Endothelial cell of umbilical vein (primary cell): ENCODE measurements at regions not wholly inside any gene's neighbourhood (a gene's known extent, or its start where the extent isn't known, plus 50 kb on each side); places are given as distances from the start of the nearest gene placed in this dataset.

Source experiments
- BruUV-seq: library from RNA; stranded (reverse); fragments of 400-500 nt; replicated peaks from 2 replicates; lab custom pipeline; 2021; lab: Mats Ljungman, UMichigan
- CTCF ChIA-PET: fragments of 300-600, 350-600 bp; sonication (Branson Sonifier 250); formaldehyde crosslinking; loops from one replicate; lab custom pipeline; 2021; ENCODE audit warnings: antibody characterized with exemption, inconsistent platforms; lab: Charles Lee
- POLR2A ChIA-PET: fragments of 300-600, 350-600 bp; sonication (Branson Sonifier 250); formaldehyde crosslinking; loops from one replicate; lab custom pipeline; 2021; ENCODE audit warnings: antibody characterized with exemption, inconsistent platforms; lab: Charles Lee
- DNase-seq: peaks from one replicate; pipeline ENCODE4 v3.0.0-alpha.2; 2011; ENCODE audit warnings: low read depth, low spot score
- FAIRE-seq: peaks from 2 replicates; lab custom pipeline; 2011; peaks lifted over from hg19 to GRCh38; lab: Jason Lieb, UNC
- H2AFZ ChIP-seq: 2 replicates; pipeline ENCODE4 v1.6.0; 2012; ENCODE audit warnings: low read depth, low read length, control low read depth, inconsistent platforms
- H3K27ac ChIP-seq: 2 replicates; pipeline ENCODE4 v1.5.1; 2011; ENCODE audit warnings: low read depth, mild to moderate bottlenecking, control low read depth, low read length, moderate library complexity; ENCODE audit not compliant: insufficient read depth
- H3K27me3 ChIP-seq, 2 experiments: 2 replicates each; pipeline versions ENCODE4 v1.6.0 to v1.6.1; 2011; ENCODE audit warnings: low read length in 2 of 2, mixed read lengths in 1 of 2; ENCODE audit not compliant: control insufficient read depth in 2 of 2, insufficient read depth in 2 of 2
- H3K36me3 ChIP-seq, 2 experiments: 2 replicates in 1 of 2; 3 replicates in 1 of 2; pipeline ENCODE4 v1.5.1; 2011; ENCODE audit warnings: low read length in 2 of 2, mild to moderate bottlenecking in 1 of 2, moderate library complexity in 1 of 2; ENCODE audit not compliant: control insufficient read depth in 2 of 2, insufficient read depth in 2 of 2; ENCODE audit errors: extremely low read depth in 1 of 2
- H3K4me1 ChIP-seq: 3 replicates; pipeline ENCODE4 v1.5.1; 2011; ENCODE audit warnings: mild to moderate bottlenecking, low read length; ENCODE audit not compliant: control insufficient read depth, insufficient read depth; ENCODE audit errors: extremely low read depth
- H3K4me2 ChIP-seq: 2 replicates; pipeline ENCODE4 v1.6.1; 2011; ENCODE audit warnings: low read length, control low read depth, mixed read lengths; ENCODE audit not compliant: insufficient read depth
- H3K4me3 ChIP-seq, 3 experiments: fragments of 200-600 bp in 1 of 3; sonication (generic), shearing (Covaris generic) in 1 of 3; replicated peaks in 1 of 3; 2 replicates each; pipeline ENCODE4 v1.5.1; 2011 to 2016; ENCODE audit warnings: control low read depth in 3 of 3, low read length in 3 of 3, mild to moderate bottlenecking in 2 of 3, inconsistent platforms in 1 of 3, low read depth in 1 of 3, moderate library complexity in 1 of 3; ENCODE audit not compliant: insufficient read depth in 1 of 3
- H3K79me2 ChIP-seq: 2 replicates; pipeline ENCODE4 v1.6.0; 2012; ENCODE audit warnings: low read length, inconsistent platforms; ENCODE audit not compliant: control insufficient read depth, insufficient read depth
- H3K9ac ChIP-seq: replicated peaks from 2 replicates; pipeline ENCODE3; 2011; ENCODE audit warnings: low read length, control low read depth; ENCODE audit not compliant: insufficient read depth; ENCODE audit errors: extremely low read depth
- H3K9me1 ChIP-seq: replicated peaks from 3 replicates; pipeline ENCODE4 v1.6.0; 2011; ENCODE audit warnings: mild to moderate bottlenecking, low read length; ENCODE audit not compliant: control insufficient read depth, insufficient read depth; ENCODE audit errors: extremely low read depth
- H3K9me3 ChIP-seq: replicated peaks from 2 replicates; pipeline ENCODE4 v1.5.1; 2012; ENCODE audit warnings: low read length, inconsistent platforms; ENCODE audit not compliant: control insufficient read depth, insufficient read depth
- H4K20me1 ChIP-seq: replicated peaks from 2 replicates; pipeline ENCODE3; 2011; ENCODE audit warnings: mild to moderate bottlenecking, low read length; ENCODE audit not compliant: control insufficient read depth, insufficient read depth; ENCODE audit errors: extremely low read depth
- CTCF ChIP-seq, 2 donors: IDR thresholded peaks; 1 replicate in 1 of 2; 2 replicates in 1 of 2; pipeline ENCODE4 v1.5.1; 2011; ENCODE audit warnings: low read length in 2 of 2, mild to moderate bottlenecking in 2 of 2, moderate library complexity in 2 of 2, control low read depth in 1 of 2, inconsistent platforms in 1 of 2, low read depth in 1 of 2; ENCODE audit not compliant: insufficient read depth in 1 of 2; ENCODE audit errors: extremely low read depth in 1 of 2
- EZH2 ChIP-seq: IDR thresholded peaks from 2 replicates; pipeline ENCODE4 v1.6.1; 2012; ENCODE audit warnings: borderline replicate concordance, low read depth, mild to moderate bottlenecking, moderate library complexity, low read length, inconsistent platforms; ENCODE audit not compliant: severe bottlenecking
- FOS ChIP-seq: IDR thresholded peaks from 2 replicates; pipeline ENCODE4 v1.6.1; 2011; ENCODE audit warnings: mild to moderate bottlenecking, low read length, moderate library complexity, borderline replicate concordance; ENCODE audit not compliant: insufficient read depth
- GATA2 ChIP-seq: IDR thresholded peaks from 2 replicates; pipeline ENCODE4 v1.7.0; 2011; ENCODE audit warnings: low read depth, mild to moderate bottlenecking, moderate library complexity, mixed read lengths, low read length; ENCODE audit not compliant: insufficient read length, insufficient read depth
- JUN ChIP-seq: IDR thresholded peaks from 2 replicates; pipeline ENCODE4 v1.6.1; 2011; ENCODE audit warnings: borderline replicate concordance, low read depth; ENCODE audit not compliant: insufficient read length, insufficient read depth
- MAX ChIP-seq: IDR thresholded peaks from 2 replicates; pipeline ENCODE4 v1.6.1; 2011; ENCODE audit not compliant: insufficient read depth, insufficient read length
- MYC ChIP-seq: IDR thresholded peaks from one replicate; pipeline ENCODE4 v1.6.1; 2011; ENCODE audit warnings: mild to moderate bottlenecking, low read depth, low read length
- POLR2A ChIP-seq: IDR thresholded peaks from 2 replicates; pipeline ENCODE4 v1.6.1; 2012; ENCODE audit warnings: low read depth, mild to moderate bottlenecking, control low read depth, low read length
- POLR2AphosphoS5 ChIP-seq: IDR thresholded peaks from 2 replicates; pipeline ENCODE4 v1.6.1; 2012; ENCODE audit warnings: low read depth, mild to moderate bottlenecking, control low read depth, low read length, moderate library complexity; ENCODE audit not compliant: insufficient read depth
- dilution Hi-C: fragments of 300-500 bp; cut with MboI; formaldehyde crosslinking; loops from one replicate; pipeline ENCODE4 v1.15.0; 2019; ENCODE audit warnings: low sequenced_read_pairs; ENCODE audit not compliant: extremely low pct_ligation_motif_present
- intact Hi-C: fragments of 100-400 bp; cut with micrococcal nuclease; formaldehyde crosslinking; loops from one replicate; pipeline ENCODE4 v1.10.0; 2022

DNA sequence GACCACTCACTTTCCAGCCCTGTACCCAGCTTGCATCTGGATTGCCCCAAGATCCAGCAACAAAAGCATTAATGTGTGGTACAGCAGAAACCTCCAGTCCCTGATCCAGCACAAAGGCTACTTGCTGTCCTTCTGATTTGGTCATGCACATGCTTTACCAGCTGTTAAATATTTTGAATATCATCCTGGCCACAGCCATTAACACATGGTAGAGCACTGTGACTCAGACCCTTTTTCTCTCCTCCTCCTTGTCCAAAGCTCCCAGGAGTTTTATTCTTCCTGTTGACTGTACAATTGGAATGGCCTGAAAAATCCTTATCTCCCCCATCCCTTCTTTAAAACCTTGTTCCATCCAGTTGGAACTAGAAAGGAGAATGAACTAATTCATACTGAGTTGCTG lies 419.7 kb upstream of the TNP1 start:
- POLR2A ChIA-PET: no interaction called here
- no peaks in the 10 kb centered on the region for H4K20me1 ChIP-seq
- H2AFZ ChIP-seq: no peak overlapping the region
- CTCF ChIA-PET: interaction anchor here (1.0 to 1.8 kb wide), 2 partner anchors 14 to 113 kb away, joined by 3 to 5 read pairs; no protein-coding TSS in a partner anchor
- no peaks in the 10 kb centered on the region for H3K36me3 ChIP-seq
- no TSS peak for BruUV-seq
- intact Hi-C loops: no loop called here
- FAIRE-seq: peak; percentile 70
- no peaks in the 10 kb centered on the region for H3K79me2 ChIP-seq
- H3K4me2 ChIP-seq: no peak overlapping the region
- no peaks in the 10 kb centered on the region for H3K9me3 ChIP-seq
- dilution Hi-C loops: no loop called here
- DNase-seq: peak; percentile 49
- no peaks in the 10 kb centered on the region for H3K9me1 ChIP-seq
- TF ChIP-seq POLR2AphosphoS5 (no peak), POLR2A (no peak), CTCF (IDR thresholded peaks at IDR 0.05; ENCODE audit: extremely low read depth in 1 of 2, insufficient read depth in 1 of 2, low read depth in 1 of 2, low read length in 2 of 2) (no peak), FOS (peak; percentile 53), GATA2 (no peak)
- peaks cover 20% of the 10 kb centered on the region for H3K4me1 ChIP-seq
- no peak overlapping the region for H3K4me3 ChIP-seq
- no peak overlapping the region for H3K9ac ChIP-seq
- H3K27me3 ChIP-seq: no peaks in the 10 kb centered on the region
- H3K27ac ChIP-seq: peak overlapping the region; percentile 22

GRCh38 chr2:217279140-217279539 lies 419.3 kb upstream of the TNP1 start:
- no peaks in the 10 kb centered on the region for H3K9me3 ChIP-seq
- DNase-seq: no peak
- dilution Hi-C loops: no loop called here
- no peak for FAIRE-seq
- H4K20me1 ChIP-seq: no peaks in the 10 kb centered on the region
- H3K4me3 ChIP-seq: no peak overlapping the region
- H3K9me1 ChIP-seq: no peaks in the 10 kb centered on the region
- BruUV-seq: no TSS peak
- no peak overlapping the region for H2AFZ ChIP-seq
- H3K79me2 ChIP-seq: no peaks in the 10 kb centered on the region
- H3K4me2 ChIP-seq: no peak overlapping the region
- TF ChIP-seq FOS (no peak), MAX (no peak), EZH2 (no peak), JUN (no peak), MYC (no peak), GATA2 (no peak), POLR2AphosphoS5 (no peak), POLR2A (no peak), CTCF (IDR thresholded peaks at IDR 0.05; ENCODE audit: extremely low read depth in 1 of 2, insufficient read depth in 1 of 2, low read depth in 1 of 2, low read length in 2 of 2) (no peak)
- ChIA-PET CTCF (interaction anchor here (1.0 to 1.8 kb wide), 2 partner anchors 15 to 113 kb away, joined by 3 to 5 read pairs; no protein-coding TSS in a partner anchor), POLR2A (no interaction called here)
- H3K27me3 ChIP-seq: no peaks in the 10 kb centered on the region
- H3K4me1 ChIP-seq: peaks cover 20% of the 10 kb centered on the region
- H3K27ac ChIP-seq: peak overlapping the region; percentile 22
- intact Hi-C loops: no loop called here
- no peak overlapping the region for H3K9ac ChIP-seq
- H3K36me3 ChIP-seq: no peaks in the 10 kb centered on the region
